22Rv1 (cell line): ENCODE measurements at regions not wholly inside any gene's neighbourhood (a gene's known extent, or its start where the extent isn't known, plus 50 kb on each side); places are given as distances from the start of the nearest gene placed in this dataset.

ENCODE experiments used
- H3K27ac ChIP-seq: fragments of 450-650 bp; 2 replicates; pipeline ENCODE4 v1.5.1; 2017
- ZFX ChIP-seq: fragments of 450-650 bp; IDR thresholded peaks from 2 replicates; pipeline ENCODE4 v1.6.1; 2017; ENCODE audit warnings: antibody characterized with exemption, borderline replicate concordance
- TF ChIP-seq, protein P1 (sequence below): fragments of 450-650 bp; IDR thresholded peaks from 2 replicates; pipeline ENCODE4 v1.5.1; 2017; ENCODE audit warnings: mild to moderate bottlenecking

GRCh38 chr11:62017878-62018655 lies 50.6 kb upstream of the FTH1 start:
- H3K27ac ChIP-seq = no peak overlapping the region
- TF ChIP-seq ZFX = no peak
- TF ChIP-seq, protein P1, sequence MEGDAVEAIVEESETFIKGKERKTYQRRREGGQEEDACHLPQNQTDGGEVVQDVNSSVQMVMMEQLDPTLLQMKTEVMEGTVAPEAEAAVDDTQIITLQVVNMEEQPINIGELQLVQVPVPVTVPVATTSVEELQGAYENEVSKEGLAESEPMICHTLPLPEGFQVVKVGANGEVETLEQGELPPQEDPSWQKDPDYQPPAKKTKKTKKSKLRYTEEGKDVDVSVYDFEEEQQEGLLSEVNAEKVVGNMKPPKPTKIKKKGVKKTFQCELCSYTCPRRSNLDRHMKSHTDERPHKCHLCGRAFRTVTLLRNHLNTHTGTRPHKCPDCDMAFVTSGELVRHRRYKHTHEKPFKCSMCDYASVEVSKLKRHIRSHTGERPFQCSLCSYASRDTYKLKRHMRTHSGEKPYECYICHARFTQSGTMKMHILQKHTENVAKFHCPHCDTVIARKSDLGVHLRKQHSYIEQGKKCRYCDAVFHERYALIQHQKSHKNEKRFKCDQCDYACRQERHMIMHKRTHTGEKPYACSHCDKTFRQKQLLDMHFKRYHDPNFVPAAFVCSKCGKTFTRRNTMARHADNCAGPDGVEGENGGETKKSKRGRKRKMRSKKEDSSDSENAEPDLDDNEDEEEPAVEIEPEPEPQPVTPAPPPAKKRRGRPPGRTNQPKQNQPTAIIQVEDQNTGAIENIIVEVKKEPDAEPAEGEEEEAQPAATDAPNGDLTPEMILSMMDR = no peak
